Activated naive CD4-positive, alpha-beta T cell treated with anti-CD3 and anti-CD28 coated beads, Interleukin-2, amount 50 U/mL, for 16 hours (primary cell): ENCODE measurements at regions not wholly inside any gene's neighbourhood (a gene's known extent, or its start where the extent isn't known, plus 50 kb on each side); places are given as distances from the start of the nearest gene placed in this dataset.
"Not testable (repeated sequence)": the region's sequence is repeated elsewhere in the genome, so short reads cannot be mapped to it uniquely, and the experiment has no call there.

Source experiments
- DNase-seq: peaks from one replicate; pipeline ENCODE4 v3.0.0-alpha.2; 2020

- DNase-seq: no peak
These were observed 587.8 kb downstream of the EPM2A start for GRCh38 chr6:145147559-145147958.

GRCh38 chr6:145147981-145148749 is 587.2 kb downstream of the EPM2A start:
- no peak for DNase-seq

- no peak for DNase-seq
These were observed 586.5 kb downstream of the EPM2A start for GRCh38 chr6:145148776-145149175.

GRCh38 chr6:145151624-145152023 is 583.7 kb downstream of the EPM2A start:
- no peak for DNase-seq

GRCh38 chr6:145153495-145153894 is 581.8 kb downstream of the EPM2A start:
- no peak for DNase-seq

GRCh38 chr6:145155411-145155810 is 579.9 kb downstream of the EPM2A start:
- no peak for DNase-seq

GRCh38 chr6:145155873-145156782 is 579.2 kb downstream of the EPM2A start:
- no peak for DNase-seq

- DNase-seq: not testable (repeated sequence)
These were observed 576.7 kb downstream of the EPM2A start for GRCh38 chr6:145158636-145159035.

GRCh38 chr6:145159921-145160320 is 575.4 kb downstream of the EPM2A start:
- no peak for DNase-seq

- no peak for DNase-seq
These were observed 573.8 kb downstream of the EPM2A start for GRCh38 chr6:145161501-145161900.

GRCh38 chr6:145169726-145170224 is 565.5 kb downstream of the EPM2A start:
- no peak for DNase-seq

- no peak for DNase-seq
These were observed 559.9 kb downstream of the EPM2A start for GRCh38 chr6:145175470-145175869.

GRCh38 chr6:145178391-145178790 is 556.9 kb downstream of the EPM2A start:
- DNase-seq: no peak

GRCh38 chr6:145187491-145188206 is 547.7 kb downstream of the EPM2A start:
- DNase-seq: no peak

- no peak for DNase-seq
These were observed 545.5 kb downstream of the EPM2A start for GRCh38 chr6:145189836-145190235.

GRCh38 chr6:145194389-145194788 is 540.9 kb downstream of the EPM2A start:
- no peak for DNase-seq

GRCh38 chr6:145199961-145200360 is 535.4 kb downstream of the EPM2A start:
- DNase-seq: no peak

- no peak for DNase-seq
These were observed 531.0 kb downstream of the EPM2A start for GRCh38 chr6:145204301-145204700.

GRCh38 chr6:145206247-145206907 is 528.9 kb downstream of the EPM2A start:
- no peak for DNase-seq

GRCh38 chr6:145208474-145208873 is 526.8 kb downstream of the EPM2A start:
- no peak for DNase-seq

GRCh38 chr6:145209272-145209671 is 526.0 kb downstream of the EPM2A start:
- no peak for DNase-seq

GRCh38 chr6:145212813-145213212 is 522.5 kb downstream of the EPM2A start:
- no peak for DNase-seq

GRCh38 chr6:145213614-145214013 is 521.7 kb downstream of the EPM2A start:
- DNase-seq: no peak
